Loucy (cell line): ENCODE measurements at regions not wholly inside any gene's neighbourhood (a gene's known extent, or its start where the extent isn't known, plus 50 kb on each side); places are given as distances from the start of the nearest gene placed in this dataset.

Experiments
- EZH2phosphoT487 ChIP-seq: fragments of 200-600 bp; IDR thresholded peaks from 2 replicates; pipeline ENCODE4 v1.6.1; 2018; ENCODE audit warnings: antibody characterized with exemption, mild to moderate bottlenecking, moderate library complexity, borderline replicate concordance
- TF ChIP-seq, protein P1 (sequence below): fragments of 200-600 bp; sonication (generic); conservative IDR thresholded peaks from 2 replicates; pipeline ENCODE4 v1.5.1; 2014; ENCODE audit warnings: mild to moderate bottlenecking, antibody characterized with exemption, low read length

- TF ChIP-seq, protein P1, sequence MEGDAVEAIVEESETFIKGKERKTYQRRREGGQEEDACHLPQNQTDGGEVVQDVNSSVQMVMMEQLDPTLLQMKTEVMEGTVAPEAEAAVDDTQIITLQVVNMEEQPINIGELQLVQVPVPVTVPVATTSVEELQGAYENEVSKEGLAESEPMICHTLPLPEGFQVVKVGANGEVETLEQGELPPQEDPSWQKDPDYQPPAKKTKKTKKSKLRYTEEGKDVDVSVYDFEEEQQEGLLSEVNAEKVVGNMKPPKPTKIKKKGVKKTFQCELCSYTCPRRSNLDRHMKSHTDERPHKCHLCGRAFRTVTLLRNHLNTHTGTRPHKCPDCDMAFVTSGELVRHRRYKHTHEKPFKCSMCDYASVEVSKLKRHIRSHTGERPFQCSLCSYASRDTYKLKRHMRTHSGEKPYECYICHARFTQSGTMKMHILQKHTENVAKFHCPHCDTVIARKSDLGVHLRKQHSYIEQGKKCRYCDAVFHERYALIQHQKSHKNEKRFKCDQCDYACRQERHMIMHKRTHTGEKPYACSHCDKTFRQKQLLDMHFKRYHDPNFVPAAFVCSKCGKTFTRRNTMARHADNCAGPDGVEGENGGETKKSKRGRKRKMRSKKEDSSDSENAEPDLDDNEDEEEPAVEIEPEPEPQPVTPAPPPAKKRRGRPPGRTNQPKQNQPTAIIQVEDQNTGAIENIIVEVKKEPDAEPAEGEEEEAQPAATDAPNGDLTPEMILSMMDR, result no peak
- TF ChIP-seq EZH2phosphoT487, result no peak
These were observed 905.7 kb downstream of the NSUN3 start for GRCh38 chr3:94968519-94968918.
